GM23248 (cell line): ENCODE measurements at regions not wholly inside any gene's neighbourhood (a gene's known extent, or its start where the extent isn't known, plus 50 kb on each side); places are given as distances from the start of the nearest gene placed in this dataset.

Source experiments
- DNase-seq: peaks from one replicate; pipeline ENCODE4 v3.0.0-alpha.2; 2015
- H2AFZ ChIP-seq: fragments of 200-600 bp; sonication (generic); 2 replicates; pipeline ENCODE4 v1.6.1; 2016; ENCODE audit warnings: antibody characterized with exemption
- H3F3A ChIP-seq: fragments of 200-600 bp; sonication (generic); 2 replicates; pipeline ENCODE4 v1.6.1; 2016; ENCODE audit warnings: mild to moderate bottlenecking, antibody characterized with exemption, mixed run types; ENCODE audit not compliant: insufficient read depth
- H3K27ac ChIP-seq: fragments of 200-600 bp; sonication (generic); 2 replicates; pipeline ENCODE4 v1.5.1; 2016; ENCODE audit warnings: mild to moderate bottlenecking
- H3K27me3 ChIP-seq: fragments of 200-600 bp; sonication (generic); replicated peaks from 2 replicates; pipeline ENCODE4 v1.6.1; 2016; ENCODE audit warnings: mild to moderate bottlenecking; ENCODE audit not compliant: insufficient read depth
- H3K36me3 ChIP-seq: fragments of 200-600 bp; sonication (generic); 2 replicates; pipeline ENCODE4 v1.6.1; 2016; ENCODE audit warnings: low read depth, mild to moderate bottlenecking
- H3K4me1 ChIP-seq: fragments of 200-600 bp; sonication (generic); 2 replicates; pipeline ENCODE4 v1.6.1; 2016; ENCODE audit warnings: mild to moderate bottlenecking; ENCODE audit not compliant: insufficient read depth
- H3K4me2 ChIP-seq: fragments of 200-600 bp; sonication (generic); one replicate; pipeline ENCODE4 v1.6.1; 2016; ENCODE audit warnings: mild to moderate bottlenecking; ENCODE audit not compliant: unreplicated experiment
- H3K4me3 ChIP-seq: fragments of 200-600 bp; sonication (generic); 2 replicates; pipeline ENCODE4 v1.5.1; 2016; ENCODE audit warnings: mild to moderate bottlenecking
- H3K79me2 ChIP-seq: fragments of 200-600 bp; sonication (generic); 2 replicates; pipeline ENCODE4 v1.6.1; 2016; ENCODE audit warnings: mild to moderate bottlenecking; ENCODE audit not compliant: insufficient read depth
- H3K9ac ChIP-seq: fragments of 200-600 bp; sonication (generic); 2 replicates; pipeline ENCODE4 v1.6.1; 2016; ENCODE audit warnings: mild to moderate bottlenecking
- H3K9me2 ChIP-seq: fragments of 200-600 bp; sonication (generic); 2 replicates; pipeline ENCODE4 v1.6.1; 2016; ENCODE audit warnings: mixed run types, mild to moderate bottlenecking, moderate library complexity; ENCODE audit not compliant: insufficient read depth
- H3K9me3 ChIP-seq: fragments of 200-600 bp; sonication (generic); one replicate; pipeline ENCODE4 v1.6.1; 2017; ENCODE audit warnings: low read depth
- H4K20me1 ChIP-seq: fragments of 200-600 bp; sonication (generic); 2 replicates; pipeline ENCODE4 v1.6.0; 2016; ENCODE audit not compliant: insufficient read depth
- EZH2 ChIP-seq: fragments of 200-600 bp; sonication (generic); IDR thresholded peaks from 2 replicates; pipeline ENCODE4 v1.6.1; 2018; ENCODE audit warnings: antibody characterized with exemption, mild to moderate bottlenecking; ENCODE audit not compliant: insufficient read depth, poor library complexity, severe bottlenecking
- EZH2phosphoT487 ChIP-seq: fragments of 200-600 bp; sonication (generic); IDR thresholded peaks from 2 replicates; pipeline ENCODE4 v1.6.1; 2018; ENCODE audit warnings: antibody characterized with exemption, moderate library complexity, mild to moderate bottlenecking, low read depth; ENCODE audit not compliant: insufficient read depth
- WGBS, 2 experiments: methylation state at CpG; one replicate each; pipeline ENCODE4 v1.1.6; 2015 to 2017; ENCODE audit warnings: low lambda C conversion rate in 2 of 2, low coverage in 1 of 2; ENCODE audit errors: missing lambda C conversion rate in 2 of 2; 5-methylcytosine and 5-hydroxymethylcytosine counted together
- in situ Hi-C: fragments of 300-500 bp; cut with MboI; formaldehyde crosslinking; loops from 2 replicates; pipeline ENCODE4 v1.15.0; 2020

DNA sequence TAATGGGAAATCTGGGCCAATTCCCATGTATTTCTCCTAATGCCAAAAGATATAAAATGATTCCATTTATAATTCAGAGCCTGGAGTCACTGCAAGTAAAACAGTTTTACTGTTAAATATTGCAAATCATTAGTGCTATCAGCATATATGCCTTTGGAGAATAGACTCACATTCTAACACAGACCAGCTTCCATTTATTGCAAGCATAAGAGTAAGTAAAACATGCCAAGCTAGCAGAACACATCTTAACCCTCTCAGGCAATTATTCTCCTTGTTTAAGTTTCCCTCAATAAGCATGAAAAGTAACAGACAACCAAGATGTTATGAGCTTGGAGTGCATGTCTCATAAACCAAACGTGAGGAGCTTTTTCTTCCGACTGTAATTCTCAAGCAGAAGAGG, 173.9 kb upstream of the GRIP1 start:
- Histone ChIP-seq H3K4me3 (no peak overlapping the region), H3K9me2 (no peaks in the 10 kb centered on the region), H3K4me2 (no peak overlapping the region), H3K9ac (no peak overlapping the region), H3F3A (no peaks in the 10 kb centered on the region), H3K4me1 (no peaks in the 10 kb centered on the region), H3K79me2 (no peaks in the 10 kb centered on the region), H3K27ac (no peak overlapping the region), H2AFZ (no peak overlapping the region), H3K9me3 (no peaks in the 10 kb centered on the region), H3K36me3 (no peaks in the 10 kb centered on the region), H3K27me3 (no peaks in the 10 kb centered on the region), H4K20me1 (no peaks in the 10 kb centered on the region)
- no peak for DNase-seq
- in situ Hi-C loops, result no loop called here
- TF ChIP-seq EZH2 (no peak), EZH2phosphoT487 (no peak)
- WGBS, 2 experiments, result 1 to 6% methylated on average over 2 of the region's 2 CpGs

DNA sequence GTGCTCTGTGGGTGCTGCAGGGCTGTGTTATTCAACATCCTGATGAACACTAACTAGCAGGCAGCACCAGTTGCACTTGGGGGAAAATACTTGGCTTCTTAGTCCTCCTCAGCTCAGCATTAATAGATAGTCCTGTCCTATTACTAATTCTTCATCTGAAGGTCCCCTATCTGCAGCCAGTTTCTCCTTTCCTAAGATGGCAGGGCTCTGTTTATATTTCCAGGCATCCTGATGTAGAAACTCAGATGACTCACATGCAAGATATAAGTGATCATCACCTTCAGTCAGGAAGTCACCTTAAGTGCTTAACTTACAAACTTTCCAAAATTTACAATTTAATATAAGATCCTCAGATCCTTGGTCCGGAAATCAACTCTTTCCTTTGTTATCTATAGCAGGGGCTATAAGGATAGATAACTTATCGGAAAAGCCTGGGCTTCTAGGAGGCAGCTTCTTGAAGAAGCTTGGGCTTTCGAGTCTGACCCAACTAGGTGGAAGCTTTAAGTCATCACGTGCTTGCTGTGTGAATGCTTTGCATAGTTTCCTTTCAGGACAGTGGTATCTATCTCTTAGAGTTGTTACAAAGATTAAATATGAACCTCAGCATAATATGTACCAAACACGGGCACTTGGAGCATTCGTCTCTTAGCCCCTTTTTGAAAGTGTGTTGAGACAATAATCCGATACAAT, 181.0 kb upstream of the GRIP1 start:
- H3K79me2 ChIP-seq, result no peaks in the 10 kb centered on the region
- WGBS, 2 experiments, result 58 to 61% methylated on average over 7 of the region's 7 CpGs
- H3K27ac ChIP-seq, result no peak overlapping the region
- no peaks in the 10 kb centered on the region for H3K9me2 ChIP-seq
- H3K27me3 ChIP-seq, result no peaks in the 10 kb centered on the region
- H3K9ac ChIP-seq, result no peak overlapping the region
- TF ChIP-seq EZH2, result no peak
- H4K20me1 ChIP-seq, result no peaks in the 10 kb centered on the region
- no peak overlapping the region for H3K4me2 ChIP-seq
- H3K9me3 ChIP-seq, result no peaks in the 10 kb centered on the region
- no peaks in the 10 kb centered on the region for H3F3A ChIP-seq
- H3K36me3 ChIP-seq, result no peaks in the 10 kb centered on the region
- in situ Hi-C loops, result no loop called here
- peak; percentile 1 for DNase-seq
- H3K4me3 ChIP-seq, result no peak overlapping the region
- no peaks in the 10 kb centered on the region for H3K4me1 ChIP-seq
- H2AFZ ChIP-seq, result no peak overlapping the region

DNA sequence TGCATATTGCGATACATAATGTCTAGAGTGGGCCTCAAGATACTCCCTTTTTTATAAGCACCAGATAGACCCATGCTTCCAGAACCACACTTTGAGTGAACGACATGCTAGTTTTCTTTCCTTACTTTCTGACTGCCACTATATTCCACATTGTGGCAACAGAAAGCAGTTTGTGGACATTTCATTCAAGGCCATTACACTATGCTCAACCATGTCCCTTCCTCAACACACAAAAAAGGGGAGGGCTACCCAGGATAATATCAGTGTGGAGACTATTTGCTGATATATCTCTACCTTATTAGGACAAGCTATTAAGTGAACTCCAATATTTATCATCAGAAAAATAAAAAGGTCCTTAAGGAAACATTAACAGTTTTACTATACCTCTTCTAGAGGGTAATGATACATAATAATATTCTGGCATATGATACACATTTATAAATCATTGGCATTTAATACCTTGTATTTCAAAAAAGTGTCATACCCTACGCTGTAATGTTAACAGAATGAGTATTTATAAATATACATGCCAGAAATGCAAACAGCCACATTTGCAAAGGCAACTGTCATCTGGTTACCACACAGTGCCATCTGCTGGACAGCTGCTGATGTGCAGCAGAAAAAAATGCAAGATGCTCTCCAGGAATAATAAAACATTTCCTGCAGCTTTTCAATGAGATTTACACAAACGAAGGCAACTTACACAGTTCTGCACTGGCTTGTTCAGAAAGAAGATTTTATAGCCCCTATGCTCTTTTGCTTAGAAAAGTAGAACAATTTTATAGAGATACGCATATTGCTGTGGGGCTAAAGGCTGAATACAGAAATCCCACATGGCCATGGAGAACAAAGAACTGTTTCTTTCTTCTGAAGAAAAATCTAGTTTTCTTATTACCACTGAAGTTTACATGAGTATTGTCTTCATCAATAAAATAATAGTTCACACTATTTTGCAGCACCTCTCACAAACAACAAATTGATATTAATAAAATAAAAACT, 182.2 kb upstream of the GRIP1 start:
- 21% methylated on average over 5 of the region's 5 CpGs for WGBS, 2 experiments
- DNase-seq, result peak; percentile 66

GRCh38 chr12:66862356-66862985, 183.6 kb upstream of the GRIP1 start:
- Histone ChIP-seq H2AFZ (no peak overlapping the region), H3K9me3 (no peaks in the 10 kb centered on the region), H3K4me2 (no peak overlapping the region), H3K27ac (no peak overlapping the region), H3K36me3 (no peaks in the 10 kb centered on the region), H3K4me1 (no peaks in the 10 kb centered on the region), H3K27me3 (no peaks in the 10 kb centered on the region), H3F3A (no peaks in the 10 kb centered on the region), H3K9ac (no peak overlapping the region), H4K20me1 (no peaks in the 10 kb centered on the region), H3K9me2 (no peaks in the 10 kb centered on the region), H3K4me3 (no peak overlapping the region), H3K79me2 (no peaks in the 10 kb centered on the region)
- no peak for DNase-seq
- TF ChIP-seq EZH2phosphoT487 (no peak), EZH2 (no peak)
- WGBS, 2 experiments, result 12 to 16% methylated on average over 3 of the region's 3 CpGs
- in situ Hi-C loops, result no loop called here

More for the DNA sequence above, 182.2 kb upstream of the GRIP1 start:
- Histone ChIP-seq H3K9me2 (no peaks in the 10 kb centered on the region), H3K27ac (no peak overlapping the region), H3K4me2 (no peak overlapping the region), H4K20me1 (no peaks in the 10 kb centered on the region), H3K9me3 (no peaks in the 10 kb centered on the region), H2AFZ (no peak overlapping the region), H3K27me3 (no peaks in the 10 kb centered on the region), H3K36me3 (no peaks in the 10 kb centered on the region), H3K9ac (no peak overlapping the region), H3K4me3 (no peak overlapping the region), H3K79me2 (no peaks in the 10 kb centered on the region), H3F3A (no peaks in the 10 kb centered on the region), H3K4me1 (no peaks in the 10 kb centered on the region)
- no peak for TF ChIP-seq EZH2
- TF ChIP-seq EZH2phosphoT487, result no peak
- in situ Hi-C loops, result no loop called here
